Spleen (tissue), 7 donors: ENCODE measurements at regions not wholly inside any gene's neighbourhood (a gene's known extent, or its start where the extent isn't known, plus 50 kb on each side); places are given as distances from the start of the nearest gene placed in this dataset.

Source experiments
- POLR2A ChIP-seq, 3 donors: fragments of 450-650 bp; IDR thresholded peaks; one replicate each; pipeline ENCODE4 v1.5.1; 2017; ENCODE audit warnings: antibody characterized with exemption in 3 of 3, mild to moderate bottlenecking in 1 of 3
- POLR2AphosphoS5 ChIP-seq, 3 donors: sonication (generic); formaldehyde crosslinking; IDR thresholded peaks; one replicate each; pipeline ENCODE4 v1.5.1; 2017; ENCODE audit warnings: antibody characterized with exemption in 3 of 3
- TF ChIP-seq, protein P1 (sequence below), 11 experiments: fragments of 200-600 bp in 7 of 11; fragments of 450-650 bp in 4 of 11; sonication (generic) in 4 of 11; IDR thresholded peaks in 8 of 11; conservative IDR thresholded peaks in 3 of 11; 1 replicate in 7 of 11; 2 replicates in 4 of 11; pipeline versions ENCODE4 v1.4.0 to v1.8.0; 2016 to 2021; ENCODE audit warnings: antibody characterized with exemption in 11 of 11, inconsistent platforms in 4 of 11, mild to moderate bottlenecking in 1 of 11
- donor health status: DM: no; HTN: no; CAD: no; lungs with moderate emphysema.
- donor health status: DM: no; HTN: no; CAD: no.
- donor health status: DM: no; HTN: no; CAD: no.

DNA sequence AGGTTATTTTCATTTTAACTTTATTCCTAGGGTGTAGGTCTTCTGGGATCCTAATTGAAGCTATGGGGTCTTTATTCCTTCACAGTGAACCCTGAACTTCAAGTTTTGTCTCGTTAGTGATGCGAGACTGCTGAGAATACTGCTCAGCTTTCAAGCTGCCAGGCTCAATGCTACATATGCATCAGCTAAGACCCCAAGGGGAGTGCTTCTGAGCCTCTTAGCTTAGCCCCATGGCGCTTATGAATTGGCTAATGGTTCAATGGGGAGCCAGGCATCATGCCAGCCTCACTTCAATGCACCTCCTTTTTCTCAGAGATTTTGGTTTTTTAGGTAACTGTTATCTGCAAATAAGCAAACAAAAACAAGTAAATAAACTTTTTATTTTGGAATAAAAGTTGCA lies 94.1 kb upstream of the SIAH1 start:
- TF ChIP-seq, protein P1, sequence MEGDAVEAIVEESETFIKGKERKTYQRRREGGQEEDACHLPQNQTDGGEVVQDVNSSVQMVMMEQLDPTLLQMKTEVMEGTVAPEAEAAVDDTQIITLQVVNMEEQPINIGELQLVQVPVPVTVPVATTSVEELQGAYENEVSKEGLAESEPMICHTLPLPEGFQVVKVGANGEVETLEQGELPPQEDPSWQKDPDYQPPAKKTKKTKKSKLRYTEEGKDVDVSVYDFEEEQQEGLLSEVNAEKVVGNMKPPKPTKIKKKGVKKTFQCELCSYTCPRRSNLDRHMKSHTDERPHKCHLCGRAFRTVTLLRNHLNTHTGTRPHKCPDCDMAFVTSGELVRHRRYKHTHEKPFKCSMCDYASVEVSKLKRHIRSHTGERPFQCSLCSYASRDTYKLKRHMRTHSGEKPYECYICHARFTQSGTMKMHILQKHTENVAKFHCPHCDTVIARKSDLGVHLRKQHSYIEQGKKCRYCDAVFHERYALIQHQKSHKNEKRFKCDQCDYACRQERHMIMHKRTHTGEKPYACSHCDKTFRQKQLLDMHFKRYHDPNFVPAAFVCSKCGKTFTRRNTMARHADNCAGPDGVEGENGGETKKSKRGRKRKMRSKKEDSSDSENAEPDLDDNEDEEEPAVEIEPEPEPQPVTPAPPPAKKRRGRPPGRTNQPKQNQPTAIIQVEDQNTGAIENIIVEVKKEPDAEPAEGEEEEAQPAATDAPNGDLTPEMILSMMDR (IDR thresholded peaks at IDR 0.05 in 8 of 11, conservative IDR thresholded peaks at IDR 0.05 in 3 of 11): no peak
- TF ChIP-seq POLR2AphosphoS5 (IDR thresholded peaks at IDR 0.05): no peak
- no peak for TF ChIP-seq POLR2A (IDR thresholded peaks at IDR 0.05)
